EL (cell line): ENCODE measurements at regions not wholly inside any gene's neighbourhood (a gene's known extent, or its start where the extent isn't known, plus 50 kb on each side); places are given as distances from the start of the nearest gene placed in this dataset.

Experiments
- DNase-seq: peaks from one replicate; pipeline ENCODE4 v3.0.0-alpha.2; 2016

DNA sequence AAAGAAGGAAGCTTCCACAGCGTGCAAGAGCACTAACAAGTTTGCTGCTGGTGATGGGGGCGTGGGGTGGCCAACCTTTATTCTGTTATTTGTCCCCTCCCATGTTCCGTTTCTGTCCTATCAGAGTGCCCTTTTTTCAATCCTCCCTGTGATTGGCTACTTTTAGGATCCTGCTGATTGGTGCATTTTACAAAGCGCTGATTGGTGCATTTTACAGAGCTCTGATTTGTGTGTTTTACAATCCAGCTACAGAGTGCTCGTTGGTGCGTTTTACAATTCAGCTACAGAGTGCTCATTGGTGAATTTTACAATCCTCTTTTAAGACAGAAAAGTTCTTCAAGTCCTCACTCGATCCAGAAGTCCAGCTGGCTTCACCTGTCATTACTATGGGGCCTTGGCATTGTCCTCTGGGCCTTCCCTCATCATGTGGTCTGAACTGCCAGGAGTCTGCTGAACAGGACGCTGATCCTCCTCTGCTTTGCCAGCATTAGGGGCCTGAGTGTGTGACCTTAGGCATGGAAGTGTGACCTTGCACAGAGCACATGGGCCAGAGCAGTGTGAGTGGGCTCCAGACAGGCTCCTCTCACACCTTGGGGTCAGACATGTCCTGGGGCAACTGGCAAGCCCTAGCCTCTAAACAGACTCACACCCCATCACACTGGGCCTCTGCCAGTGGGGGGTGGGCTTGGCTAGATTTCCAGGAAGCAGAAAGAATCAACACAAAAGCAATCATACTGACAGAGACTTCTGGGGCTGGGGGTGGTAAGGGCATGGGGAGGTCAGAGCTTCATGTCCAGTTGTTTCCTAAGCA, 167.4 kb downstream of the PTPN20 start:
- no peak for DNase-seq

GRCh38 chr10:47079204-47079580, 168.0 kb downstream of the PTPN20 start:
- DNase-seq: no peak

GRCh38 chr10:47081264-47081663, 170.0 kb downstream of the PTPN20 start:
- DNase-seq: no peak

DNA sequence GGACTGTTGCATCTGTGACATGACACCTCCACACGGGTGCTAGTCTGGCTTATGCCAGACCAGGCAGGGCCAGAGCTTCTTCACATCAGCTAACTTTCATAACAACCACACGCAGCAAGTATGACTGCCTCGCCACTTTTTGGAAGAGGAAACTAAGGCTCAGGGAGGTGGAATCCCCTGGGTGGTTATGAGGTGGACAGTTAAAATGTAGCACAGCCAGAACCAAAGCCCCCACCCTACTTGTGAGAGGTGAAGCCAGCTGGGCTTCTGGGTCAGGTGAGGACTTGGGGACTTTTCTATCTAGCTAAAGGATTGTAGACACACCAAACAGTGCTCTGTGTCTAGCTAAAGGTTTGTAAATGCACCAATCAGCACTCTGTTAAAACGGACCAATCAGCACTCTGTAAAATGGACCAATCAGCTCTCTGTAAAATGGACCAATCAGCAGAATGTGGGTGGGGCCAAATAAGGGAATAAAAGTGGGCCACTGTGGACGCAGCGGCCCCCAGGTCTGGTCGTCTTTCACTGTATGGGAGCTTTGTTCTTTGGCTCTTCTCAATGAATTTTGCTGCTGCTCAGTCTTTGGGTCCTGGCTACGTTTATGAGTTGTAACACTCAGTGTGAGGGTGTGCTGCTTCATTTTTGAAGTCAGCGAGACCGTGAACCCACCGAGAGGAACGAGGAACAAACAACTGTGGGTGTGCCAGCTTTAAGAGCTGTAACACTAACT, 171.0 kb downstream of the PTPN20 start:
- no peak for DNase-seq

- no peak for DNase-seq
Measured at GRCh38 chr10:47087667-47088066, 176.4 kb downstream of the PTPN20 start.

- no peak for DNase-seq
Measured at GRCh38 chr10:47088656-47089354, 177.6 kb downstream of the PTPN20 start.

GRCh38 chr10:47090042-47090441, 178.8 kb downstream of the PTPN20 start:
- no peak for DNase-seq

DNA sequence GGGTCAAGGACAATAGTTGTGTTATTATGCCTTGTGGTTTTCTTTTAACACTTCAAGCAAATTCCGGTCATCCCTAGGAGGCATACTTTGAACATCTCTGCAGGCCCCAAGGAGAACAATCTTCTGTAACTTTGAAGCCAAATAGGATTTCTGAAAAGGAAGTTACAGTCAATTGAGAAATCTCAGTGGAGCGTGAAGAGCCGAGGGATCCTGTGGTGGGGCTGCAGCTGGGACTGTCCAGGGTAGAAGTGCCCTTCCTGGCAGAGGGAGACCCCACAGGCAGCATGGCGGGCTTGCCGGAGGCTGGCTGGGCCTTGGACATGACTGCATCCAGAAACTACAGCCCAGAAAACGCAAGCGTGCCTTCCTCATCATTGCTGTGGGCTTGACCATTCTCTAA, 179.7 kb downstream of the PTPN20 start:
- no peak for DNase-seq

DNA sequence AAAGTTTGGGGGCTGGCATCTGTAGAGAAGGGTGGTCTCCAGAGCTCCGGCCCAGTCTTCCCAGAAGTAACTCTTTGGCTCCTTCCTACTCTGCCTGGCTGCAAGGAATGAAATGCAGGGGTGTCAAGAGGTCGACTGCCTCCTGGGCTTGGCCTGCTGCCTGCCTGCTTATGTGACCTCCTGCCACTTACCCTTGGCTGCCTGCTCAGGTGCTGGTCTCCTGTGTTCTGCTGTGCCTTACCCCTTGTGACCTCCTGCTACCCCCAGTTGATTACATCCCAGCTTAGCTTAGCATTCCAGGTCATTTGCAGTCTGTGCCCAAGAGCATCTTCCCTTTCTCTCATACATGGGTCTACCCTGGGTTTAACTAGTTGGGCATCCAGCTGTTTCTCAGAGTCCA, 180.2 kb downstream of the PTPN20 start:
- DNase-seq: no peak

- no peak for DNase-seq
Measured at GRCh38 chr10:47092376-47092775, 181.1 kb downstream of the PTPN20 start.

DNA sequence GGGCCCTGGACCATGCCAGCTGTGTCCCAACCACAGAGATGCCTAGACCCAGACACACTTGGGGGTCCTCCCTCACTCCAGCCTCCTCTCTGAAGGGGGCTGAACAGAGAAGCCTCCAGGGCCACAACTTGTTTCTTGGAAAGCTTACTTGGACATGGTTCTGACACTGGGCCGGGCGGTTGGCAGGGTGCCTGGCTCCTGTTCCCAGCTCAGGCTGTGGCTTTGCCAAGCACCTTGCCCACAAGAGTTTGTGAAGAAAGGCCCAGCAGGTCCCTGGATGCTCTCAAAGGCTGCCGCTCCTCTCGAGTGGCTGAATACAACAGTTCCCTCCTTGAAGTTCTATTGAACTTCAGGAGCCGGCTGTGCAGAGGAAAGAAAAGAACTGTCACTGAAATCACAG, 181.6 kb downstream of the PTPN20 start:
- DNase-seq: no peak

DNA sequence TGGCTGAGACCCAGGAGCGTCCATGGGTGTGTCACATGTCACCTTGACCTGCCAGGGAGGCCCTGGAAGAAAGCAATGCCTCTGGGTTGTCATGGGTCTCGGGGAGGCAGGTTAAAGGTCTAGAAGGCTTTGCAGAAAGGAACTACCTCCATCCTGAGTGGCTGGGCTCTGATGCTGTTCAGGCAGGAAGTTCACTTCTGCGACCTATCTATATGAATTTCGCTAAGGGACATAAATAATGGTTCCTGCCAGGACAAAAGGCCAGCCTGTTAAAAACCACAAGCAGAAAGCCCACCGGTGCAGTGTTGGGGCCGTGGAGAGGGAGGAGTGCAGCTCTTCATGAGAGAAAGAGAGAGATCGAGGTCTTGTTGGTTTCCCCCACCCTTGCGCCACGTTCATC, 182.9 kb downstream of the PTPN20 start:
- no peak for DNase-seq

DNA sequence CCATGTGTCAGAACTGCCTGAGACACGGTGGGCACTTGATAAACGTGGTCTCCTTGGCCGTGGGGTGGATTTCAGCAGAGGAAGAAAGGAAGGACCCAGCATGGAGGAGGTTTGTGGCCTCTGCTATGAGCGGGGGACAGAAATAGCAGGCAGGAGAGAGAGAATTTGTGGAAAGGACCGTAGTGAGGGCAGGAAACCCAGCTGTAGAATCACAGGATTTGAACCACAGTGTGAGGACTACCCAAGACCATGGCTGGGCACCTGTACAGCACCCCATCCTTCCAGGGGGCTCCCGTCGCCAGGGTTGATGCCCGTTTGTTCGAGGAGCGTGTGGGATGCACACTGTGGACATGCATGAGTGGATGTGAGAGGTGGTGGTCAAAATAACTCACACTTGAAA, 183.4 kb downstream of the PTPN20 start:
- DNase-seq: no peak

DNA sequence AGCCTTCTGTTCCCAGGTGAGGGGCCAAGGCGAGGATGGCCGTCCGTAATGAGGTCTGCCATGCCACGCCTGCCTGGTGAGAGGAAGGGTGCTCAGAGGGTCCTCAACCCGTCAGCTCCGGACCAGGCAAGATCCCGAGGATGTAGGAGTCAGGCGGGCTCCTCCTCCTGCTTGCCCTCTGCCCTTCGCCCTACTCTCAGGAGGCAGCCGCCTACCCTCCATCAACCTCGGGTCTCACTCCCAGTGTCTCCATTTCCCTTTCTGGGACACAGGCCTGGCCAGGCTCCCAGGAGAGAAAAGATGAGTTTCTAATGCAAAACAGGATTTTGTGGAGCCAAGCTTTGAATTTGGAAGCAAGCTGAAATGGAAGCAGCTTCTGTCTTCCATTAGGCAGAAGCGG, 184.0 kb downstream of the PTPN20 start:
- DNase-seq: no peak

DNA sequence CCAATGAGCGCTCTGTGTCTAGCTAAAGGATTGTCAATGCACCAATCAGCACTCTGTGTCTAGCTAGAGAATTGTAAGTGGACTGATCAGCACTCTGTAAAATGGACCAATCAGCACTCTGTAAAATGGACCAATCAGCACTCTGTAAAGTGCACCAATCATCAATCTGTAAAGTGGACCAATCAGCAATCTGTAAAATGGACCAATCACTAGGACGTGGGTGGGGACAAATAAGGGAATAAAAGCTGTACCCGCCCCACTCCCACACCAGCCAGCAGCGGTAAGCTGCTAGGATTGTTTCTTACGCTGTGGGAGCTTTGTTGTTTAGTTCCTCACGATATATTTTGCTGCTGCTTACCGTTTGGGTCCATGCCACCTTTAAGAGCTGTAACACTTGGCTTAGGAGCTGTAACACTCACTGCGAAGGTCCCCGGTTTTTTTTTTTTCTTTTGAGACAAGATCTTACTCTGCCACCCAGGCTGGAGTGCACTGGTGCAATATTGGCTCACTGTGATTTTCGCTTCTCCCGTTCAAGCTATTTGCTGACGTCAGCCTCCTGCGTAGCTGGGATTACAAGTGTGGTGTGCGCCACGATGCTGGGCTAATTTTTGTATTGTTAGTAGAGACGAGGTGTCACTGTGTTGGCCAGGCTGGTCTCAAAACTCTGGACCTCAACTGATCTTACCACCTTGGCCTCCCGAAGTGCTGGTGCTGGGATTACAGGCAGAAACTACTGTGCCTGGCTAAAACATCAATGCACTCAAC, 184.8 kb downstream of the PTPN20 start:
- DNase-seq: no peak

DNA sequence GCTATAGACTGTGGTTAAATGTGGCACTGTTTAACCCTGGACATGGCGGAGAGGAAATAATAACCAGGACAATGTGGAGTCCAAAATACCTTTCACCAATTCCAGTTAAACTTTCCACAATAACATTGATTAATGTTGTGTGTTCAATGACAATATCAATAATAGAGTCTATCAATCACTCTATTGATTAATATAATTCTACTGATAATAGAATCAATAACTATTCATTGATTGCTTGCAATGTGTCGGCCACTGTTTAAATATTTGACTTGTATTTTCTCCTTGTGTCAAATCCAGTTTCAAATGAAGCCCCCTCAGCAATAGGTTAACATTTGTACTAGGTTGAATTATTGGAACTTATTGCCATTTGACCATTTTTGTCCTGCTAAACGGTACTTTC, 187.0 kb downstream of the PTPN20 start:
- no peak for DNase-seq

GRCh38 chr10:47098964-47099363, 187.7 kb downstream of the PTPN20 start:
- no peak for DNase-seq

DNA sequence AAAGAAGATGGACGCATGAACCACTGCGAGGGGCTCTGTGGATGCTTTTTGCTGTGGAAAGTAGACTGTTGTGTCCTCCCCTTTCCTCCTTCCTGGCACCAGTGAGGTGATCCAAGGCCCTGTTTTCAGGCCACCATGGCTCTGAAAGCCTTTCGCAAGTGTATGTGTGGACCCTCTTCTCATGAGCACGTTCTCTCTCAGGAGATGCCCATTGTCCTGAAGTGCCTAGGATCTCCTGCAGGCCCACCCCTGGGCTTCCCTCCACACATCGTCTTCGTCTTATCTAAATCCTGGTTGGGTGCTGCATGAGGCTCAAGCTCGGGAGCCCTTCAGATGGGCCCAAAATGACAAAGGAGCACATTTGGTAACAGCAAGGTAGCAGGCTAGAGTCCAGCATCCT, 188.2 kb downstream of the PTPN20 start:
- DNase-seq: no peak

GRCh38 chr10:47101196-47101595, 190.0 kb downstream of the PTPN20 start:
- DNase-seq: no peak

- DNase-seq: no peak
Measured at GRCh38 chr10:47101807-47102206, 190.6 kb downstream of the PTPN20 start.

DNA sequence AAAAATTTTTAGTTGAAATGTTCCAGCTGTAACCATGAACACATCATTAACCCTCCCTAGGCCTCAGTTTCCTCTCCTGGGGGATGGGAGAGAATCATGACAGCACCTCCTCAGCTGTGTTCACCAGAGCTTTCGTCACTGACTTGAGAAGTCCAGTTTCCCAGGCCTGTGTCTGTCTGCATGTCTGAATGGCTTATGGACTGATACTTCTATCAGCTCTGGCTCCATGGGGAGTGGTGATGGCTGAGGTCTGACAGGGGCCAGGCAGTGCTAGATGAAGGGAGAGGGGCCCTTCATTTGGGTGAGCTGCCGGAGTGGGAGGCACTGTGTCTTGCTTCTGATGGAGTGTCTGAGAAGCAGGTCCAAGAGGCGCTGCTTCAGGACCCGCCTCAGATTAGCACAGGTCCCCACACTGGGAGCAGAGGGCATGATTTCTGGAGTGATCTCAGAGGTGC, 192.9 kb downstream of the PTPN20 start:
- no peak for DNase-seq

DNA sequence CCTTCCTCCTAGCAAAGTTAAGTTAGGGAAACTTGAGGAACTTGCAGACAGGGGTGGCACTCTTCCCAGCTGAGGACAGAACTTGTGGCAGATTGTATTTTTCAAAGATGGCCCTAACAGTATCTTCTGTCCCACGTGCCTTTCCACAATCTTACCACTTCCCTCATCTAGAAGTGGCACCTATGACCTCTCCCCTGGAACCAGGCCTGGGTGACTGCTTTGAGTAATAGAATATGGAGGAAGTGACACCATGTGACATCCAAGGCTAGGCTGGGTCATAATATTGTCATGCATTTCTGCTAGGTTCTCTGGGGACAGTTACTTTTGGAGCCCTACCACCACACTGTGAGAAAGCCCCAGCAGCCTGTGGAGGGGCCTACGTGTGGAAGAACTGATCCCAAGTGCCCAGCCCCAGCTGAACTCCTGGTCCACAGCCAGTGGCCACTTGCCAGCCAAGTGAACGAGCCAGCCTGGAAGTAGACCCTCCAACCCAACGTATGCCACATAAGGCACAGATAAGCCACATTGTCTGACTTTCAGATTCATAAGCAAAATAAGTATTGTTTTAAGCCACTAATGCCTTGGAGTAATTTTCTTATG, 193.7 kb downstream of the PTPN20 start:
- no peak for DNase-seq
